ENCODE measurements at regions not wholly inside any gene's neighbourhood (a gene's known extent, or its start where the extent isn't known, plus 50 kb on each side); places are given as distances from the start of the nearest gene placed in this dataset.
"Not testable (repeated sequence)": the region's sequence is repeated elsewhere in the genome, so short reads cannot be mapped to it uniquely, and the experiment has no call there.

DNA sequence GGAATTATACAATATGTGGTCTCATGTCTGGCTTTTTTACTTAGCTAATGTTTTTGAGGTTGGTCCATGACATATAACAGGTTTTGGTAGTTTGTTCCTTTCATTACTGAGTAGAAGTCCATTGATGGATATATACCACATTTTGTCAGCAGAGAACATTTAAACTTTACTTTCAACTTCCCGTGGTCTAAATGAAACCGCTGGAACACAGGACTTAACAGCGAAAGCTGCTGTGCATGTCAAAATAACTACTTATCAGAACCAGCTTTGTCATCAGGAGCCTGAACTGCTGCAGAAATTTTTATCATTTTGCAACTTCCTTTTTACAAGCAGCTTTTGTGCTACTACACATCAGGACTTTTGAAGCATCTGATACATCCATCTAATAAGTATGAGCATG lies 147.0 kb downstream of the TBC1D2B start:
- not testable (repeated sequence) for H3K27me3 ChIP-seq (ENCODE audit: control insufficient read depth in 1 of 2, insufficient read depth in 2 of 2, low read length in 2 of 2); H3K4me1 ChIP-seq (ENCODE audit: control insufficient read depth, insufficient read depth, low read length); H3K36me3 ChIP-seq (ENCODE audit: control insufficient read depth in 2 of 2, insufficient read depth in 2 of 2, low read length in 2 of 2); H3K4me3 ChIP-seq (ENCODE audit: low read length in 2 of 2); H3K9me3 ChIP-seq (ENCODE audit: control insufficient read depth in 2 of 2, low read length in 2 of 2); H3K9ac ChIP-seq (ENCODE audit: low read length in 2 of 2); H3K27ac ChIP-seq (ENCODE audit: low read length)

DNA sequence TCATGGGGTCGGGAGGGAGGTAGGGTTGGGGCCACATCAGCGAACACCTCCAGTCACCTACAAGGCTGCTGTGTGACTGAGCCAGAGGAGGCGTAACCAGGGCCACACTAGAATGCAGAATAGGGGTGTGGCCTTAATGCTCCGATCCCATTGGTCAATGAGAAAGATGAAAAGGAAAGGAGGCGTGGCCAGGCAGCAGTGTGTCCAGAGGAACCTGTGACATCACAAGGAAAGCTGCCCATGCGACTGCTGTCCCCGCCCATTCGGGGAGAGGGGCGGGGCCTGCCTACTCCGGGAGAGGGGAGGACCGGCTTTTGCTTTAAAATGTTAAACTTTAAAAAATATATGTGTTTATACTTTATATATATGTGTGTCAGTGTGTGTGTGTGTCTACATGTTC lies 150.7 kb downstream of the TBC1D2B start:
- H3K9ac ChIP-seq (ENCODE audit: low read length in 2 of 2); H3K9me3 ChIP-seq (ENCODE audit: control insufficient read depth in 2 of 2, low read length in 2 of 2); H3K36me3 ChIP-seq (ENCODE audit: control insufficient read depth in 2 of 2, insufficient read depth in 2 of 2, low read length in 2 of 2); H3K4me1 ChIP-seq (ENCODE audit: control insufficient read depth, insufficient read depth, low read length); H3K4me3 ChIP-seq (ENCODE audit: low read length in 2 of 2); H3K27ac ChIP-seq (ENCODE audit: low read length); H3K27me3 ChIP-seq (ENCODE audit: control insufficient read depth in 1 of 2, insufficient read depth in 2 of 2, low read length in 2 of 2): not testable (repeated sequence)

GRCh38 chr15:77926296-77926695 lies 151.2 kb downstream of the TBC1D2B start:
- not testable (repeated sequence) for H3K36me3 ChIP-seq (ENCODE audit: control insufficient read depth in 2 of 2, insufficient read depth in 2 of 2, low read length in 2 of 2); H3K9me3 ChIP-seq (ENCODE audit: control insufficient read depth in 2 of 2, low read length in 2 of 2); H3K27ac ChIP-seq (ENCODE audit: low read length); H3K27me3 ChIP-seq (ENCODE audit: control insufficient read depth in 1 of 2, insufficient read depth in 2 of 2, low read length in 2 of 2); H3K4me3 ChIP-seq (ENCODE audit: low read length in 2 of 2); H3K4me1 ChIP-seq (ENCODE audit: control insufficient read depth, insufficient read depth, low read length); H3K9ac ChIP-seq (ENCODE audit: low read length in 2 of 2)

- H3K9ac ChIP-seq (ENCODE audit: low read length in 2 of 2); H3K27me3 ChIP-seq (ENCODE audit: control insufficient read depth in 1 of 2, insufficient read depth in 2 of 2, low read length in 2 of 2); H3K36me3 ChIP-seq (ENCODE audit: control insufficient read depth in 2 of 2, insufficient read depth in 2 of 2, low read length in 2 of 2); H3K9me3 ChIP-seq (ENCODE audit: control insufficient read depth in 2 of 2, low read length in 2 of 2); H3K4me3 ChIP-seq (ENCODE audit: low read length in 2 of 2); H3K4me1 ChIP-seq (ENCODE audit: control insufficient read depth, insufficient read depth, low read length); H3K27ac ChIP-seq (ENCODE audit: low read length): not testable (repeated sequence)
Observed at GRCh38 chr15:77925101-77925500, 152.4 kb downstream of the TBC1D2B start.

DNA sequence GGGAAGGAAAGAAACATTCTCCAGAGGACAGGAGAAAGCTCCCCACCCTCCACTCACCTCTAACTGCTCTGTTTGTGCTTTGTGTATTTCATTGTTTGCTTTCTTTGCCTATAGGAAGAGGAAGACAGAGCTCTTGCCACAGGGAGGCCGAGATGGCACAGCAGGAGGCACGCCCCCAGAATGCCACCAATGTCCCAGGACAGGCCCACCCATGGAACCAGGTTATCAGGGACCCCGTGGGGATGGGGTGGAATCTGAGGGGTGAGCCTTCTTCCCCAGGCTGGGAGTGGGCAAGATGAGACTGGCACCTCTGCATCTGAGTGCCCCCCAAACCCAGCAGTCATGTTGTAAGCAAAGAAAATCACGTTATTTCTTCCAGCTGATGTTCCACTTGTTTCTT lies 155.8 kb downstream of the TBC1D2B start:
- Histone ChIP-seq H3K4me1 (ENCODE audit: control insufficient read depth, insufficient read depth, low read length) (no peaks in the 10 kb centered on the region), H3K9me3 (ENCODE audit: control insufficient read depth in 2 of 2, low read length in 2 of 2) (no peaks in the 10 kb centered on the region), H3K4me3 (ENCODE audit: low read length in 2 of 2) (no peak overlapping the region), H3K27ac (ENCODE audit: low read length) (no peak overlapping the region), H3K9ac (ENCODE audit: low read length in 2 of 2) (no peak overlapping the region), H3K36me3 (ENCODE audit: control insufficient read depth in 2 of 2, insufficient read depth in 2 of 2, low read length in 2 of 2) (no peaks in the 10 kb centered on the region), H3K27me3 (ENCODE audit: control insufficient read depth in 1 of 2, insufficient read depth in 2 of 2, low read length in 2 of 2) (no peaks in the 10 kb centered on the region)

GRCh38 chr15:77916966-77917635 lies 160.4 kb downstream of the TBC1D2B start:
- H3K9ac ChIP-seq (ENCODE audit: low read length in 2 of 2); H3K4me3 ChIP-seq (ENCODE audit: low read length in 2 of 2); H3K9me3 ChIP-seq (ENCODE audit: control insufficient read depth in 2 of 2, low read length in 2 of 2); H3K27ac ChIP-seq (ENCODE audit: low read length); H3K27me3 ChIP-seq (ENCODE audit: control insufficient read depth in 1 of 2, insufficient read depth in 2 of 2, low read length in 2 of 2); H3K4me1 ChIP-seq (ENCODE audit: control insufficient read depth, insufficient read depth, low read length); H3K36me3 ChIP-seq (ENCODE audit: control insufficient read depth in 2 of 2, insufficient read depth in 2 of 2, low read length in 2 of 2): not testable (repeated sequence)

DNA sequence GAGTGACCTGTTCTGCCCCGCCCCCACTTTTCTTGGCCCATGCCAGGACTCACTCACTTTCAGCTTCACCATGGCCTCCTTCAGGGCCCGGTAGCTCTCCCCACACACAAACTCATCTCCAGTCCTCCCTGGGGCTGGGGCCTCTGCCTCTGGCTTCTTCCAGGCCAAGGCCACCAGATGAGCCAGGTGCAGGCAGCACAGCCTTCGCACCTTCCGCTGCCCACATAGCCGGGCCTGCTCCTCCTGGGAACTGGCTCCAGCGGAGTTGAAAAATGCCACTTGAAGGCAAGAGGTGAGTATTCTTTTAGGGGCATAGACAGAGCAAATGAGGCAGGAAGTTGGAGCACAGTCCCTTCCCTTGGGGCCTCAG lies 161.6 kb downstream of the TBC1D2B start:
- H3K27me3 ChIP-seq (ENCODE audit: control insufficient read depth in 1 of 2, insufficient read depth in 2 of 2, low read length in 2 of 2); H3K4me3 ChIP-seq (ENCODE audit: low read length in 2 of 2): not testable (repeated sequence)

GRCh38 chr15:77915261-77915960 lies 162.1 kb downstream of the TBC1D2B start:
- H3K4me3 ChIP-seq (ENCODE audit: low read length in 2 of 2) = no peak overlapping the region
- no peaks in the 10 kb centered on the region for H3K27me3 ChIP-seq (ENCODE audit: control insufficient read depth in 1 of 2, insufficient read depth in 2 of 2, low read length in 2 of 2)
- H3K9ac ChIP-seq (ENCODE audit: low read length in 2 of 2) = no peak overlapping the region
- no peaks in the 10 kb centered on the region for H3K4me1 ChIP-seq (ENCODE audit: control insufficient read depth, insufficient read depth, low read length)
- no peaks in the 10 kb centered on the region for H3K36me3 ChIP-seq (ENCODE audit: control insufficient read depth in 2 of 2, insufficient read depth in 2 of 2, low read length in 2 of 2)
- H3K27ac ChIP-seq (ENCODE audit: low read length) = no peak overlapping the region
- no peaks in the 10 kb centered on the region for H3K9me3 ChIP-seq (ENCODE audit: control insufficient read depth in 2 of 2, low read length in 2 of 2)

More for the DNA sequence above, 161.6 kb downstream of the TBC1D2B start:
- not testable (repeated sequence) for H3K9me3 ChIP-seq (ENCODE audit: control insufficient read depth in 2 of 2, low read length in 2 of 2); H3K4me1 ChIP-seq (ENCODE audit: control insufficient read depth, insufficient read depth, low read length); H3K9ac ChIP-seq (ENCODE audit: low read length in 2 of 2); H3K27ac ChIP-seq (ENCODE audit: low read length); H3K36me3 ChIP-seq (ENCODE audit: control insufficient read depth in 2 of 2, insufficient read depth in 2 of 2, low read length in 2 of 2)

DNA sequence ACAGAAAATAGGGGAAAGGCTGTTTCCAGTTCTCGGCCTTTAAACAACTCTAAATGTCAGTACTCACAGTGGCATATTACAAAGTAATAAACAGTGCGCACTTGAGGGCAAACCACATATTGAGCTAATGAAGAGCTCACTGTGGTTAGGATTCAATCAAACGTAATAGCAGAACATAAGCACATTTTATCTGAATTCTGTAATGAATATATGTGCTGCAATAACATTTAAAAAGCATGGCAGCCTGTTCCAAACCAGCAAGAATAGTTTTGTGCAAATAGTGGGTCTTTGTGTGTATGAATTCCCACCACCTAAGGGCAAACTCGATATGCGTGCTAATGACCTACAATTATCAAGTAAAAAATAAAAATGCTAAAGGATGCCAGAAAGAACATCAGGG lies 163.0 kb downstream of the TBC1D2B start:
- H3K27me3 ChIP-seq (ENCODE audit: control insufficient read depth in 1 of 2, insufficient read depth in 2 of 2, low read length in 2 of 2); H3K9ac ChIP-seq (ENCODE audit: low read length in 2 of 2); H3K4me1 ChIP-seq (ENCODE audit: control insufficient read depth, insufficient read depth, low read length); H3K36me3 ChIP-seq (ENCODE audit: control insufficient read depth in 2 of 2, insufficient read depth in 2 of 2, low read length in 2 of 2); H3K27ac ChIP-seq (ENCODE audit: low read length); H3K4me3 ChIP-seq (ENCODE audit: low read length in 2 of 2); H3K9me3 ChIP-seq (ENCODE audit: control insufficient read depth in 2 of 2, low read length in 2 of 2): not testable (repeated sequence)

DNA sequence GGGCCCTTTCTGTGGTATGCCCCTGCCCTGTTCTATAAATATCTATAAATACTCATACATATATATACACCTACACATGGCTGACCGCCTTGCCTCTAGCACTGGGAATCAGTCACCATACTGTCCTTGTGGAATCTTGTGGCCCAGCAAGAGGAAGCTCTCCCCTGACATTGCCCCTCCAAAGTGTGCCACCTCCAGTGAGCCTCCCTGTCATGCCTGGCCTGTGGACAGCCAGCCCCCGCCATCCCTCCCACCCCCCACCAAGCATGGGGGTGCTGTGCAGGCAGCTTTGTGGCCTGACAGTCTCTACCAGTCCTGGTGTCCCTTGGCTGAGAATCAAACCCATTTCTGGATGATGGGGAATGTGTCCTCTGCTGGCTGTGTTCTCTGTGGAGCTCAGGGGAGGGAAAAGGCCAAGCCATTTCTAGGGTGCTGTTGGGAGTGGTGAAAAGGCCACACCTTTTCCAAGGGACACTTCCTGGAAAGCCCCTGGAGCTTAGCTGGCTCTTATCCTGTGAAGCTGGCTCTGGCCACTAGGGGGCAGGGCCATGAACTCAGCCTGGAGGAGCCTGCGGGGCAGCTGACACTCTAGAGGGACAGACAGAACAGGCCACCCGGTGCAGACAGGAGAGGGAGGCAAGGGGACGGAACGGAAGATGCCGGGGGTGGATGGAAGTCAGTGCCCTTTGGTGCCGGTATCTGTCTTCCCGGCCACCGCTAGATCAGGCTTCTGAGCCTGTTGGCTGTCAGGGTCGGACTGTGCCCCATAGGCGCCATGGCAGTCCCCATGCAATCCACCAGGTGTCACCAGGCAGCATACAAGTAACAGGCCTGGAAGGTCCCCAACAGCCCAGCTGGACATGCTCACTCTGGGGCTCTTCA lies 167.2 kb downstream of the TBC1D2B start:
- not testable (repeated sequence) for H3K27me3 ChIP-seq (ENCODE audit: control insufficient read depth in 1 of 2, insufficient read depth in 2 of 2, low read length in 2 of 2); H3K4me1 ChIP-seq (ENCODE audit: control insufficient read depth, insufficient read depth, low read length); H3K9me3 ChIP-seq (ENCODE audit: control insufficient read depth in 2 of 2, low read length in 2 of 2); H3K36me3 ChIP-seq (ENCODE audit: control insufficient read depth in 2 of 2, insufficient read depth in 2 of 2, low read length in 2 of 2); H3K27ac ChIP-seq (ENCODE audit: low read length); H3K9ac ChIP-seq (ENCODE audit: low read length in 2 of 2)
- H3K4me3 ChIP-seq (ENCODE audit: low read length in 2 of 2) = peak overlapping the region in 1 of 2 donors; percentile 49
